CD1c-positive myeloid dendritic cell (primary cell): ENCODE measurements at regions not wholly inside any gene's neighbourhood (a gene's known extent, or its start where the extent isn't known, plus 50 kb on each side); places are given as distances from the start of the nearest gene placed in this dataset.

Experiments
- DNase-seq: peaks from one replicate; pipeline ENCODE4 v3.0.0-alpha.2; 2016; ENCODE audit errors: extremely low spot score

- no peak for DNase-seq
These were observed 92.3 kb upstream of the PAX6 start for GRCh38 chr11:31903225-31904074.

DNA sequence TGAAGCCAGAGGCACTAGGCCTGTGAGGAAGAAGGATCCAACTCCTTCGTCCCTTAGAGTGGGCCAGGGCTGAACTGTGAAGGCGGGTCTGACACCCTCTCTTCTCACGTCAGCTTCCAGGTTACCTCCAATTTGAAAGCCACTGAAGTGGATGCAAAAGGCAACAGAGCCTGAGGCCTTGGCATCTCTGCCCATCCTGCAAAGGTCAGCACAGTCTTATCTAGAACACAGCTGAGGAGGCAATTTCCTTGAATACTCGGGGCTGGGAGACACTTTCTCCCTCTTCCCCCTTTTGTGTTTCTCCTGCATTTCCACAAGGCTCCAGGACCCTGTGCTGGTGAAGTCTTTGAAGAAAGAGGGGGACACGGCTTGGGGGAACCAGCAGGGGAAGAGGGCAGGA lies 91.6 kb upstream of the PAX6 start:
- DNase-seq, result no peak

DNA sequence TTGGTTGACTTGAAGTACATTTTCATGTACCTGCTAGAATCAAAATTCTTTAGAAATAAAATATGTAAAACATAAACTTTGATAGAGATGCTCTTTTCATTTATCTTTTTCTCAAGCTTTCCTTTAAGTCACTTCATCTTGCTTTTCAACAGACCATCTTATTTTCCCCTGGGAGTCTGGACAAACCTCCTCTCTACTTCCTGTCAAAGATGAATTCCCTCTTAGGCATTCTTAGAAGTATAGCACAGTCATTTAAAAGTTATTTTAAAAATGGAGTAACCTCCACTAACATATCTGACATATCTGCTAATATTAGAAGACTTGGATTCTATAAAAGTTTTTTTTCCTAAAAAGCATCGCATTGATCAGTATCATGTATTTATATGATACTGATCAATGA lies 84.8 kb upstream of the PAX6 start:
- DNase-seq, result no peak

GRCh38 chr11:31887180-31887579 lies 76.1 kb upstream of the PAX6 start:
- DNase-seq, result no peak

DNA sequence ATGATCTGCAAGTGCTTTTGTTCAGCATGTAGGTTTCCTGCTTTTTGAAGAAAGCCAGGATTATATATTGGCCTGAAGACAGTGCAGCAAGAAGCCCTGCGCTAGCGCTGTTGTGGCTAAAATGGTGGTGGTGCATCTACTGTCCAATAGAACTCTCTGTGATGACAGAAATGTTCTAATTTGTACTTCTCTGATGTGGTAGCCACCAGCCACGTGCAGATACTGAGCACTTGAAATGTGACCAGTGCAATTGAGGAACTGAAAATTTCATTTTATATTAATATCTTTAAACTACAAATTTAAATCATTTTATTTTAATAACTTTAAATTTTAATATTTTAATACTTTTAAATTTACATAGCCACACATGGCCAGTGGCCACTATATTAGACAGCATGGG lies 73.0 kb upstream of the PAX6 start:
- DNase-seq, result no peak

- DNase-seq, result no peak
These were observed 72.3 kb upstream of the PAX6 start for GRCh38 chr11:31883435-31883834.

DNA sequence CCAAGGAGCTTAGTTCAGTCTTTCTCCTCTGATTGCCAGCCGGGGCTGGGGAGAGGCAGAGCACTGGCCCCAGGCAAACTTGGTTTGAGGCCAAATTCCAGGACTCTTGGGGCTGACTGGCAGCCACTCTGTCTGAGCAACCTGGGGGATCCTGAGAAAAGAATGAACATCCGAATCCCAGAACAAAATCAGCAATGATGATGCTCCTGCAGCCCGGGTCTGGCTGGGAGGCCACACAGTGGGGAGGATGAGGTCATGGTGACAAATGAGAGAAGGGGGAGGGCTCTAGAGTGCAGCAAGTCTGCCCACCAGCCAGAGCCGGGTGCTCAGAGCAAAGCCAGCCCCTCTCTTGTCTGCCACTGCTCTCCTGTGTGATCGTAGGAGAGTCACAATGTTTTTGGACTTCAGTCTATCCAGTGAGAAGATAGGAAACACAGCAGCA lies 71.8 kb upstream of the PAX6 start:
- no peak for DNase-seq

DNA sequence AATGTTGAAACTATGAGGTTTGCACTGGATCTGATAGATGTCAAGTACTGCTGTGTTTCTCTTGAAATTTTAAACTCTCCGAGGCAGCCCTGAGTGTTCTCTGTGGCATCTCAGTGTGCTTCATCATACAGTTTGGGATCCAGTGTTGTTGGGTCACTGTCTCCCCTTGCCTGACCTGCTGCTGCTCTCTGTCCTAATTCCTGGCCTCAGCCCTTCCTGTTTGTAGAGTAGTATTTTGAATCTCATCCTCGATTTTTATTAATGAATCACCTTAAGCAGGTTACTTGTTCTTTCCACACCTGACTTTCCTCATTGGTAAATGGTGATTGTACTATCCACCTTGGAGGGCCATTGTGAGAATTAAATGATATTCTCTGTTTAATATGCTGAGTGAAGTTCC lies 70.7 kb upstream of the PAX6 start:
- no peak for DNase-seq

DNA sequence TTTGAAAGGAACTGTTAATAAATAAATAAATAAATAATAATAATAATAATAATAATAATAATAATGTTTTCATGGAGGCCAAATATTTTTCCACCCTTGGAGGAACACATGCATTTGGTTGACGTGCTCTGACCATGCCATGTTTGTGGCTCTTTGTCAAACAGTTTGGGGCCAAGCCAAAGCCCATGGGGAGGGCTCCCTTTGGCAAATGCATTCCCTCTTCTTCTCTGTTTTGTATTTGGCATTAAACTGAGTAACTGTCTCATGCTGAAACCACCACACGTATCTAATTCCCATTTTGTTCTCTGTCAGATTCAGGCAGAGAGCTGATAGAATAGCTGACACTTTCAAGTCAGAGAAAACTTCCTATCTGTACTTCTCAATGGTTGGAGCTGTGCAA lies 68.6 kb upstream of the PAX6 start:
- DNase-seq, result no peak

DNA sequence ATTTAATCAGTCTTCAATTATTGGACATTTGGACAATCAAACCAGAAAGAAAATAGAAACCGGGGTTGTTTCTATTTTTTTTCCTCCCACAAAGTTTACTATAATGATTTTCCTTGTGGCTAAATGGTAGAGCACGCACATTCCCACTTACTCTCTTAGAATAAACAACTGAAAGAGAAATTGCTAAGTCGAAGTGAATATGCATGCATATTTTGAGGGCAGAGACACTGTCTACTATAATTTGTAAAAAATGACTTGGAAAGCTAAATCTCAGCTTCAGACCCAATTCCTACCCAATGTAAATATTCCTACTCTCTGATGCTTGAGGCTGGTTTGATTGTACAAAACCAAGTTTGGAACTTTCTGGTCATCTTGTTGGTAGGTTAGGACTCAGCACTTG lies 66.7 kb upstream of the PAX6 start:
- no peak for DNase-seq

DNA sequence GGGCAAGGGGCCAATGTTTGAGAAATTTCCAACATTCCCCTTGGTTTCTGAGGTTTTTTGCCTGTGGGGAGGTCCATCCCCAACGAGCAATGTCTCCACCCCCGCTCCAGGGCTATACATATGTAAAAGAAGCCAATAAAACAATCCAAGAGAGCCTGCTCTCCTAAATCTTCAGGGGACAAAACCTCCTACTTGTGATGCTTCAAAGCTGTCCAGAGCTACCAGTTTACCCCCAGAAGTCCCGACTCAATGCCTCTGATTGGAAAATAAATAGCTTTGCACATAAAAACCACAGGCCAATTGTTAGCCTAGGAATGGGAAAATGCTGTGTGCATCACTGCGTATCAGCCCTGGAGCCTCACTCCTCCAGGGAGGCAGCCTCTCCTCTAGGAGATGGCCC lies 66.0 kb upstream of the PAX6 start:
- no peak for DNase-seq

- no peak for DNase-seq
These were observed 64.9 kb upstream of the PAX6 start for GRCh38 chr11:31875866-31876560.

GRCh38 chr11:31874631-31875191 lies 63.6 kb upstream of the PAX6 start:
- DNase-seq, result no peak

GRCh38 chr11:31873124-31873523 lies 62.0 kb upstream of the PAX6 start:
- no peak for DNase-seq

DNA sequence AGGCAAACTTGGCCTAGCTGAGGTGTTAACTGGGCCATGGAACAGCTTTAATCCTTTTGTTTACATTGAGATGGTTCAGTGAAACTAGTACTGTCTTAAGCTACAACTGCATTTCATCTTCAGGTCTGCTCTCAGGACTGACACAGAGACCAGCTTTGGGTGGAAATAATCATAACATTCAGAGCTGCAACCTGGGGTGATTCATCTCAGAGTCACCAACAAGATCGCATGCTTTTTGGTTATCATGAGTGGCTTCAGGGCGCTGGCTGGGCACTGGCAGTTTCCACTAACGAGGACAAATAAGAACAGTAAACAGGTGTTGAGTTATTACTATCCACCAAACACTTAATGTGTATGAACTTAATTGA lies 60.9 kb upstream of the PAX6 start:
- no peak for DNase-seq

- no peak for DNase-seq
These were observed 60.4 kb upstream of the PAX6 start for GRCh38 chr11:31871310-31872075.

DNA sequence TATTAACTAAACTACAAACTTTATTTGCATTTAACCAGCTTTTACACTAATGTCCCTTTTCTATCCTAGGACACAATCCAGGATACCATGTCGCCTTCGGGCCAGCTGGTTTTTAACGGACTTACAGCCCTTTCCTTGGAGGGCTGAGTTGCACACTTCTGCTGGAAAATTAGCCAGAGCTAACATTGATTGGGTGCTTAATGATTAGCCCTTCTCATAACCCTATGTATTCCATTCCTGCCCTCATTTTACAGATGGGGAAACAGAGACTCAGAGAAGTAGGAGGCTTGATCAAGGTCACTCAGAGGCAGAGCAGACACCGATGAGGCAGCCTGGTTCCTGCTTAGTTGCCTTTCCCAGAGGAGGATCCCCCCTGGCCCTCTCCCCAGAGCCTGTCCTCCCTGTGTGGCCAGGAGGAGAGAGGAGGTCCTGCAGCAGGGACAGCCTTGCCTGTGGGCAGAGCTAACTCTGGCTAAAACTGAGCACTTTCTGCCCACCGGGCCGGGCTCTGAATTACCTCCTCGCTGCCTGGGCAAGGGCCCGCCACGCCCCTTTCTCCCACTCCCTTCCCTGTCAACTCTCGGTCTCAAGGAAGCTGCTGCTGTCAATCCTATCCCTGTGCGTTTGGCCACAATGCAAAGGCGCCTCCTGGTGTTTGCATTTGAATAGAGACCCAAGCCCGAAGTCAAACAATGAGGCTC lies 59.6 kb upstream of the PAX6 start:
- DNase-seq, result peak; percentile 17

DNA sequence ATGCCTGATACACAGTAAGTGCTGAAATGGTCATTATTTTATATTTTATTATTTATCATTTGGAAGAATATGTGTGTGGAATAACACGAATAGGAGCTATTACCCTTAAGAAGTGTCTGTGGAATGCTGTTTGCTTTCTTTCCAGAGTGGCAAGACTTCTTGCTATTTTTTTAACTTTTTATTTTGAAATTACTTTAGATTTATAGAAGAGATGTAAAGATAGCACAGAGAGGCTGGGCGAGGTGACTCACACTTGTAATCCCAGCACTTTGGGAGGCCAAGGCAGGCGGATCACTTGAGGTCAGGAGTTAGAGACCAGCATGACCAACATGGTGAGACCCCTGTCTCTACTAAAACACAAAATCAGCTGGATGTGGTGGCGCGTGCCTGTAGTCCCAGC lies 58.9 kb upstream of the PAX6 start:
- DNase-seq, result no peak

GRCh38 chr11:31865606-31866300 lies 54.6 kb upstream of the PAX6 start:
- DNase-seq, result no peak

DNA sequence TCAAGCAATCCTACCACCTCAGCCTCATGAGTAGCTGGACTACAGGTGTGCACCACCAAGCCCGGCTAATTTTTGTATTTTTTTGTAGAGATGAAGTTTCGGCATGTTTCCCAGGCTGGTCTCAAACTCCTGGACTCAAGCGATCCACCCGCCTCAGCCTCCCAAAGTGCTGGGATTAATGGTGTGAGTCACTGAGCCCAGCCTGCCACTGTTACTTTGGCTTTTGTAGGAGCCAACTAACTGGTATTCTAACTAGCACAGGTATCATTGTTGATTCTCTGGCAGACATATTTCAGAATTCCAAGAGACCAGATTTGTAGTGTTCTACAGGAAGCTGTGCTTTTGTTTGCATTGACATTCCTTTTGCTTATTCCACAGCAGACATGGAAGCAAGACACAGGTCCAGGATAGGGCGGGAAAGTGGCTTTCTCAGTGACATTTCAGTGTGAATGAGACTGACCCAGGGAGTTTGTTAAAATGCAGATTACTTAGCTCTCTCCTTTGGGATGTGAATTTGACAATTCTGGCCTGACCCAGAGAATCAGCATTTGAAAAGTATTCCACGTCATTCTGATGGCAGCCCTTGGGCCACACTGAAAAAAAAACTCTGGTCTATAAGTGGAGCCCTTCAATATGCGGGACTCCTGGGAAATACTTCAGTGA lies 52.2 kb upstream of the PAX6 start:
- no peak for DNase-seq

- DNase-seq, result no peak
These were observed 49.9 kb upstream of the PAX6 start for GRCh38 chr11:31861011-31861410.
